ENCODE measurements at regions not wholly inside any gene's neighbourhood (a gene's known extent, or its start where the extent isn't known, plus 50 kb on each side); places are given as distances from the start of the nearest gene placed in this dataset.

DNA sequence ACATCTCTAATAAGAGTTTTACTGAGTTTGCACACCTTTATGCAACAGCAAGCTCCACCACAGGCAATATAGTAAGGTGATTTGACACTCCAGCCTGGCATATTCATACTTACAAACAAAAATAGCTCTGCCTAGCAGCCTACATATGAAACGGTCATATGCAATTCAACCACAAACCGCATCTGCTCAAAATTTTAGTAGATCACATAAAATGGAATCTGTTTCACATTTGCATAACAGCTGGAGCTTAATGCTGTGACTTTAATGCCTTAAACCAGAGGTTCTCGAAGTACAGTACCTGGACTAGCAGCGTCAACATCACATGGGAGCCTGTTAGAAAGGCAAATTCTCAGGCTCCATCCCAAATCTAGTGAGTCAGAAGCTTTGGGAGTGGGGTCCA, 578.4 kb downstream of the CDH11 start:
- H3K36me3 ChIP-seq (ENCODE audit: control insufficient read depth in 2 of 2, insufficient read depth in 2 of 2, low read length in 1 of 2): no peaks in the 10 kb centered on the region
- no peak overlapping the region for H3K4me2 ChIP-seq (ENCODE audit: control insufficient read depth, insufficient read depth)
- SMC1A ChIA-PET (ENCODE audit: uncharacterized antibody, unreplicated experiment): no interaction called here
- WGBS (ENCODE audit: insufficient coverage, insufficient replicate concordance, low lambda C conversion rate, missing lambda C conversion rate): 20% methylated on average over 4 of the region's 4 CpGs
- ATAC-seq (no peak), FAIRE-seq (no peak), DNase-seq (ENCODE audit: low read depth, low spot score) (no peak)
- H3K9ac ChIP-seq (ENCODE audit: control insufficient read depth, insufficient read depth, low read length): no peak overlapping the region
- H3K27ac ChIP-seq (ENCODE audit: control insufficient read depth, insufficient read depth): no peak overlapping the region
- in situ Hi-C loops (cut with MboI): no loop called here
- no peaks in the 10 kb centered on the region for H3K4me1 ChIP-seq (ENCODE audit: control insufficient read depth, insufficient read depth, low read length)
- intact Hi-C loops (cut with micrococcal nuclease; ENCODE audit: unreplicated experiment): no loop called here
- H2AFZ ChIP-seq (ENCODE audit: control insufficient read depth, low read depth, low read length): no peak overlapping the region
- H3K27me3 ChIP-seq (replicated peaks in 1 of 2; ENCODE audit: control insufficient read depth in 2 of 2, insufficient read depth in 2 of 2, low read length in 1 of 2): no peaks in the 10 kb centered on the region
- POLR2A ChIA-PET: no interaction called here
- H3K4me3 ChIP-seq: no peak overlapping the region
- no TSS peak for BruUV-seq (replicated peaks)
- no peaks in the 10 kb centered on the region for H4K20me1 ChIP-seq (ENCODE audit: control insufficient read depth, insufficient read depth)
- CTCF ChIA-PET: no interaction called here
- RAD21 ChIA-PET (ENCODE audit: unreplicated experiment): no interaction called here
- H3K79me2 ChIP-seq (ENCODE audit: control insufficient read depth, insufficient read depth, low read length): no peaks in the 10 kb centered on the region
- no peaks in the 10 kb centered on the region for H3K9me3 ChIP-seq (replicated peaks; ENCODE audit: control insufficient read depth, insufficient read depth, low read length)
- TF ChIP-seq, protein P1, sequence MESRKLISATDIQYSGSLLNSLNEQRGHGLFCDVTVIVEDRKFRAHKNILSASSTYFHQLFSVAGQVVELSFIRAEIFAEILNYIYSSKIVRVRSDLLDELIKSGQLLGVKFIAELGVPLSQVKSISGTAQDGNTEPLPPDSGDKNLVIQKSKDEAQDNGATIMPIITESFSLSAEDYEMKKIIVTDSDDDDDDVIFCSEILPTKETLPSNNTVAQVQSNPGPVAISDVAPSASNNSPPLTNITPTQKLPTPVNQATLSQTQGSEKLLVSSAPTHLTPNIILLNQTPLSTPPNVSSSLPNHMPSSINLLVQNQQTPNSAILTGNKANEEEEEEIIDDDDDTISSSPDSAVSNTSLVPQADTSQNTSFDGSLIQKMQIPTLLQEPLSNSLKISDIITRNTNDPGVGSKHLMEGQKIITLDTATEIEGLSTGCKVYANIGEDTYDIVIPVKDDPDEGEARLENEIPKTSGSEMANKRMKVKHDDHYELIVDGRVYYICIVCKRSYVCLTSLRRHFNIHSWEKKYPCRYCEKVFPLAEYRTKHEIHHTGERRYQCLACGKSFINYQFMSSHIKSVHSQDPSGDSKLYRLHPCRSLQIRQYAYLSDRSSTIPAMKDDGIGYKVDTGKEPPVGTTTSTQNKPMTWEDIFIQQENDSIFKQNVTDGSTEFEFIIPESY (IDR thresholded peaks at IDR 0.05): no peak
- TF ChIP-seq, protein P2, sequence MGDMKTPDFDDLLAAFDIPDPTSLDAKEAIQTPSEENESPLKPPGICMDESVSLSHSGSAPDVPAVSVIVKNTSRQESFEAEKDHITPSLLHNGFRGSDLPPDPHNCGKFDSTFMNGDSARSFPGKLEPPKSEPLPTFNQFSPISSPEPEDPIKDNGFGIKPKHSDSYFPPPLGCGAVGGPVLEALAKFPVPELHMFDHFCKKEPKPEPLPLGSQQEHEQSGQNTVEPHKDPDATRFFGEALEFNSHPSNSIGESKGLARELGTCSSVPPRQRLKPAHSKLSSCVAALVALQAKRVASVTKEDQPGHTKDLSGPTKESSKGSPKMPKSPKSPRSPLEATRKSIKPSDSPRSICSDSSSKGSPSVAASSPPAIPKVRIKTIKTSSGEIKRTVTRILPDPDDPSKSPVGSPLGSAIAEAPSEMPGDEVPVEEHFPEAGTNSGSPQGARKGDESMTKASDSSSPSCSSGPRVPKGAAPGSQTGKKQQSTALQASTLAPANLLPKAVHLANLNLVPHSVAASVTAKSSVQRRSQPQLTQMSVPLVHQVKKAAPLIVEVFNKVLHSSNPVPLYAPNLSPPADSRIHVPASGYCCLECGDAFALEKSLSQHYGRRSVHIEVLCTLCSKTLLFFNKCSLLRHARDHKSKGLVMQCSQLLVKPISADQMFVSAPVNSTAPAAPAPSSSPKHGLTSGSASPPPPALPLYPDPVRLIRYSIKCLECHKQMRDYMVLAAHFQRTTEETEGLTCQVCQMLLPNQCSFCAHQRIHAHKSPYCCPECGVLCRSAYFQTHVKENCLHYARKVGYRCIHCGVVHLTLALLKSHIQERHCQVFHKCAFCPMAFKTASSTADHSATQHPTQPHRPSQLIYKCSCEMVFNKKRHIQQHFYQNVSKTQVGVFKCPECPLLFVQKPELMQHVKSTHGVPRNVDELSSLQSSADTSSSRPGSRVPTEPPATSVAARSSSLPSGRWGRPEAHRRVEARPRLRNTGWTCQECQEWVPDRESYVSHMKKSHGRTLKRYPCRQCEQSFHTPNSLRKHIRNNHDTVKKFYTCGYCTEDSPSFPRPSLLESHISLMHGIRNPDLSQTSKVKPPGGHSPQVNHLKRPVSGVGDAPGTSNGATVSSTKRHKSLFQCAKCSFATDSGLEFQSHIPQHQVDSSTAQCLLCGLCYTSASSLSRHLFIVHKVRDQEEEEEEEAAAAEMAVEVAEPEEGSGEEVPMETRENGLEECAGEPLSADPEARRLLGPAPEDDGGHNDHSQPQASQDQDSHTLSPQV (IDR thresholded peaks at IDR 0.05): no peak
- TF ChIP-seq MYB (IDR thresholded peaks at IDR 0.05; ENCODE audit: borderline replicate concordance, low read depth, low read length): no peak
- TF ChIP-seq, protein P3, sequence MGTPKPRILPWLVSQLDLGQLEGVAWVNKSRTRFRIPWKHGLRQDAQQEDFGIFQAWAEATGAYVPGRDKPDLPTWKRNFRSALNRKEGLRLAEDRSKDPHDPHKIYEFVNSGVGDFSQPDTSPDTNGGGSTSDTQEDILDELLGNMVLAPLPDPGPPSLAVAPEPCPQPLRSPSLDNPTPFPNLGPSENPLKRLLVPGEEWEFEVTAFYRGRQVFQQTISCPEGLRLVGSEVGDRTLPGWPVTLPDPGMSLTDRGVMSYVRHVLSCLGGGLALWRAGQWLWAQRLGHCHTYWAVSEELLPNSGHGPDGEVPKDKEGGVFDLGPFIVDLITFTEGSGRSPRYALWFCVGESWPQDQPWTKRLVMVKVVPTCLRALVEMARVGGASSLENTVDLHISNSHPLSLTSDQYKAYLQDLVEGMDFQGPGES (IDR thresholded peaks at IDR 0.05): no peak
- no peak for TF ChIP-seq ZZZ3 (IDR thresholded peaks at IDR 0.05; ENCODE audit: control insufficient read depth, insufficient read length, low read depth)
- no peak for TF ChIP-seq MEF2B (IDR thresholded peaks at IDR 0.05; ENCODE audit: partially characterized antibody, poor library complexity, severe bottlenecking)
- TF ChIP-seq MYC (IDR thresholded peaks at IDR 0.05; ENCODE audit: insufficient read depth, insufficient read length, insufficient replicate concordance, low read length, severe bottlenecking): no peak
- TF ChIP-seq RUNX3 (IDR thresholded peaks at IDR 0.05; ENCODE audit: low read length): no peak
- TF ChIP-seq ZNF274 (IDR thresholded peaks at IDR 0.05; ENCODE audit: insufficient read depth, insufficient read length): no peak
- no peak for TF ChIP-seq ZNF24 (IDR thresholded peaks at IDR 0.05)
- TF ChIP-seq SIX5 (IDR thresholded peaks at IDR 0.05; ENCODE audit: low read depth, low read length, severe bottlenecking): no peak
- TF ChIP-seq CBX5 (IDR thresholded peaks at IDR 0.05; ENCODE audit: low read depth): no peak
- TF ChIP-seq ATF7 (IDR thresholded peaks at IDR 0.05; ENCODE audit: low read depth): no peak
- TF ChIP-seq ASH2L (IDR thresholded peaks at IDR 0.05; ENCODE audit: borderline replicate concordance, low read depth): no peak
- TF ChIP-seq NR2C1 (IDR thresholded peaks at IDR 0.05): no peak
